GM12872 (cell line): ENCODE measurements at regions not wholly inside any gene's neighbourhood (a gene's known extent, or its start where the extent isn't known, plus 50 kb on each side); places are given as distances from the start of the nearest gene placed in this dataset.

Experiments used
- TF ChIP-seq, protein P1 (sequence below): IDR thresholded peaks from 3 replicates; pipeline ENCODE4 v1.5.1; 2011; ENCODE audit warnings: low read depth, mild to moderate bottlenecking, low read length, moderate library complexity; ENCODE audit not compliant: insufficient read depth

DNA sequence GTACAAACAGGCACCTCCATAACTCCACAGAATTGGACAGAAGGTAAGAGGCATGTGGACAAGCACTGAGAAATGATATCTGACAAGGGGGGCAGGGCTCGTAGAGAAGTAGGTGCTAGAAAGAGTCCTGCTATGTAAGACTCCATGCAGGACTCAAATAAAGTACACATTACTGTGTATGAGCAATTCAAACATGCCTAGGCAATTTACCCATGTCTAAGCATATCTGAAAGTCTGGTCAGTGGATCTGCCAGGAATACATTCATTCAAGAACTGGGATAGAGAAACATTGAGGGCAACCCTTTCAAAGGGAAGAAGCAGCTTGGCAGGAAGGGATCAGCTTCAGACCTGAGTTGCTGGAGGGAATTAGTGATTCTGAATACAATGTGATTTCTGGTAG lies 174.1 kb upstream of the MCTP2 start:
- TF ChIP-seq, protein P1, sequence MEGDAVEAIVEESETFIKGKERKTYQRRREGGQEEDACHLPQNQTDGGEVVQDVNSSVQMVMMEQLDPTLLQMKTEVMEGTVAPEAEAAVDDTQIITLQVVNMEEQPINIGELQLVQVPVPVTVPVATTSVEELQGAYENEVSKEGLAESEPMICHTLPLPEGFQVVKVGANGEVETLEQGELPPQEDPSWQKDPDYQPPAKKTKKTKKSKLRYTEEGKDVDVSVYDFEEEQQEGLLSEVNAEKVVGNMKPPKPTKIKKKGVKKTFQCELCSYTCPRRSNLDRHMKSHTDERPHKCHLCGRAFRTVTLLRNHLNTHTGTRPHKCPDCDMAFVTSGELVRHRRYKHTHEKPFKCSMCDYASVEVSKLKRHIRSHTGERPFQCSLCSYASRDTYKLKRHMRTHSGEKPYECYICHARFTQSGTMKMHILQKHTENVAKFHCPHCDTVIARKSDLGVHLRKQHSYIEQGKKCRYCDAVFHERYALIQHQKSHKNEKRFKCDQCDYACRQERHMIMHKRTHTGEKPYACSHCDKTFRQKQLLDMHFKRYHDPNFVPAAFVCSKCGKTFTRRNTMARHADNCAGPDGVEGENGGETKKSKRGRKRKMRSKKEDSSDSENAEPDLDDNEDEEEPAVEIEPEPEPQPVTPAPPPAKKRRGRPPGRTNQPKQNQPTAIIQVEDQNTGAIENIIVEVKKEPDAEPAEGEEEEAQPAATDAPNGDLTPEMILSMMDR: no peak

GRCh38 chr15:94056314-94056713 lies 175.0 kb upstream of the MCTP2 start:
- TF ChIP-seq, protein P1: no peak

GRCh38 chr15:94053626-94054025 lies 177.7 kb upstream of the MCTP2 start:
- TF ChIP-seq, protein P1: no peak

DNA sequence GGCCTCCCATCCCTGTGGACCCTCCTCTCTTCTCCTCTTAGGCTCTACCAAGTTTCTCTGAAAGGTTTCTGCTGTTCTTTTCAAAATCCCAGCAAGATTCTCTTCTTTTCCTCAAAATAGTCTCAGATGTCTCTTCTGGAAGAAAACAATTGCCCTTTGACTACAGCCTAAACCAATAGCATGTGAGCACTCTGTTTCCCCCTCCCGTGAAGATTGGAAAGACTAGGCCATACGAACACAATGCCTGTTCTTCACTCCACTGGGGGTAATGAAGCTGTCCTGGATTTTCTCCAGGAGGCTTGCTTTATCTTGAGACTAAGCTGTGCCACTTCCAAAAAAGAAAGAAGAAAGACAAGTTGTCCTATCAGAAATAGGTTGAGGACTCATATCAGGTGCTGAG lies 178.7 kb upstream of the MCTP2 start:
- TF ChIP-seq, protein P1: no peak

GRCh38 chr15:94047566-94047965 lies 183.8 kb upstream of the MCTP2 start:
- TF ChIP-seq, protein P1: no peak

- TF ChIP-seq, protein P1: no peak
Observed at GRCh38 chr15:94042180-94042928, 189.0 kb upstream of the MCTP2 start.

GRCh38 chr15:94041746-94042145 lies 189.6 kb upstream of the MCTP2 start:
- TF ChIP-seq, protein P1: no peak
